ENCODE measurements at regions not wholly inside any gene's neighbourhood (a gene's known extent, or its start where the extent isn't known, plus 50 kb on each side); places are given as distances from the start of the nearest gene placed in this dataset.

DNA sequence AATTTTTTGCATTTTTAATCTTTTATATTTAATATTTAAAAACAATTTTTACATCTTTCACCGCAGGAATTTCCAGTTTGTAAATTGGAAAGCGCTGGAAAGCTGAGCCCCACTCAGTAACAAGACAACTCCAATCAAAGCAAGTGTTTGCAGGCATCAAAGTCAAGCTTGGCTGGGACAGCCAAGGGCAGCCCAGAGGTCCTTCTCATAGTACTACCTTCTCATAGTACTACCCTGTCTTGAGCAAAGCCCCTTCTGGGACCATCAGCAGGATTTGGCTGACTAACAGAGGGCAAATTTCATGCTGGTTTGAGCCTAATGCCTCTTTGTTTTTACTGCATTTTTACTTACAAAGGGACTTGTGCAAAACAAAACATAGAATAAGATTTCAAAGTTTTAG lies 228.3 kb downstream of the SIM1 start:
- SMC1A ChIA-PET (ENCODE audit: uncharacterized antibody, unreplicated experiment): no interaction called here

More for the DNA sequence above, 228.3 kb downstream of the SIM1 start:
- TF ChIP-seq, protein P1, sequence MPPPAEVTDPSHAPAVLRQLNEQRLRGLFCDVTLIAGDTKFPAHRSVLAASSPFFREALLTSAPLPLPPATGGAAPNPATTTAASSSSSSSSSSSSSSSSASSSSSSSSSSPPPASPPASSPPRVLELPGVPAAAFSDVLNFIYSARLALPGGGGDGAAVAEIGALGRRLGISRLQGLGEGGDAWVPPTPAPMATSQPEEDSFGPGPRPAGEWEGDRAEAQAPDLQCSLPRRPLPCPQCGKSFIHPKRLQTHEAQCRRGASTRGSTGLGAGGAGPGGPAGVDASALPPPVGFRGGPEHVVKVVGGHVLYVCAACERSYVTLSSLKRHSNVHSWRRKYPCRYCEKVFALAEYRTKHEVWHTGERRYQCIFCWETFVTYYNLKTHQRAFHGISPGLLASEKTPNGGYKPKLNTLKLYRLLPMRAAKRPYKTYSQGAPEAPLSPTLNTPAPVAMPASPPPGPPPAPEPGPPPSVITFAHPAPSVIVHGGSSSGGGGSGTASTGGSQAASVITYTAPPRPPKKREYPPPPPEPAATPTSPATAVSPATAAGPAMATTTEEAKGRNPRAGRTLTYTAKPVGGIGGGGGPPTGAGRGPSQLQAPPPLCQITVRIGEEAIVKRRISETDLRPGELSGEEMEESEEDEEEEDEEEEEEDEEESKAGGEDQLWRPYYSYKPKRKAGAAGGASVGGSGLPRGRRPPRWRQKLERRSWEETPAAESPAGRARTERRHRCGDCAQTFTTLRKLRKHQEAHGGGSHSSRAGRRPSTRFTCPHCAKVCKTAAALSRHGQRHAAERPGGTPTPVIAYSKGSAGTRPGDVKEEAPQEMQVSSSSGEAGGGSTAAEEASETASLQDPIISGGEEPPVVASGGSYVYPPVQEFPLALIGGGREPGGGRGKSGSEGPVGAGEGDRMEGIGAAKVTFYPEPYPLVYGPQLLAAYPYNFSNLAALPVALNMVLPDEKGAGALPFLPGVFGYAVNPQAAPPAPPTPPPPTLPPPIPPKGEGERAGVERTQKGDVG (CRISPR knock-in tag; IDR thresholded peaks at IDR 0.05): no peak
- TF ChIP-seq, protein P2, sequence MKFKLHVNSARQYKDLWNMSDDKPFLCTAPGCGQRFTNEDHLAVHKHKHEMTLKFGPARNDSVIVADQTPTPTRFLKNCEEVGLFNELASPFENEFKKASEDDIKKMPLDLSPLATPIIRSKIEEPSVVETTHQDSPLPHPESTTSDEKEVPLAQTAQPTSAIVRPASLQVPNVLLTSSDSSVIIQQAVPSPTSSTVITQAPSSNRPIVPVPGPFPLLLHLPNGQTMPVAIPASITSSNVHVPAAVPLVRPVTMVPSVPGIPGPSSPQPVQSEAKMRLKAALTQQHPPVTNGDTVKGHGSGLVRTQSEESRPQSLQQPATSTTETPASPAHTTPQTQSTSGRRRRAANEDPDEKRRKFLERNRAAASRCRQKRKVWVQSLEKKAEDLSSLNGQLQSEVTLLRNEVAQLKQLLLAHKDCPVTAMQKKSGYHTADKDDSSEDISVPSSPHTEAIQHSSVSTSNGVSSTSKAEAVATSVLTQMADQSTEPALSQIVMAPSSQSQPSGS (IDR thresholded peaks at IDR 0.05; ENCODE audit: low read length): no peak
- no peak for TF ChIP-seq EED (IDR thresholded peaks at IDR 0.05; ENCODE audit: low read depth)
- TF ChIP-seq MEF2A (IDR thresholded peaks at IDR 0.05; ENCODE audit: insufficient read depth, low read depth, low read length): no peak
- no peak for TF ChIP-seq HCFC1 (IDR thresholded peaks at IDR 0.05; ENCODE audit: low read length)
- TF ChIP-seq EZH2 (IDR thresholded peaks at IDR 0.05; ENCODE audit: borderline replicate concordance, control insufficient read depth, low read depth, low read length): no peak
- no peak for TF ChIP-seq IKZF1 (conservative IDR thresholded peaks at IDR 0.05)
- no peak for TF ChIP-seq SMARCA5 (IDR thresholded peaks at IDR 0.05)
- no peak for TF ChIP-seq PML (IDR thresholded peaks at IDR 0.05; ENCODE audit: low read length)
- no peak for TF ChIP-seq ZNF274 (IDR thresholded peaks at IDR 0.05; ENCODE audit: insufficient read depth, insufficient read length)
- no peak for TF ChIP-seq HDAC2 (IDR thresholded peaks at IDR 0.05)
- no peak for TF ChIP-seq MXI1 (IDR thresholded peaks at IDR 0.05; ENCODE audit: low read depth, low read length)
- no peak for TF ChIP-seq KLF5 (IDR thresholded peaks at IDR 0.05; ENCODE audit: partially characterized antibody)
- TF ChIP-seq MEF2B (IDR thresholded peaks at IDR 0.05; ENCODE audit: partially characterized antibody, poor library complexity, severe bottlenecking): no peak
- no peak for TF ChIP-seq YY1 (IDR thresholded peaks at IDR 0.05; ENCODE audit: low read depth, low read length)
- no peak for TF ChIP-seq RAD21 (IDR thresholded peaks at IDR 0.05; ENCODE audit: insufficient read depth, low read depth, low read length)
- no peak for TF ChIP-seq NFIC (IDR thresholded peaks at IDR 0.05; ENCODE audit: low read depth, low read length)
- TF ChIP-seq BHLHE40 (IDR thresholded peaks at IDR 0.05; ENCODE audit: borderline replicate concordance in 1 of 2, low read depth in 2 of 2, low read length in 1 of 2): no peak
- TF ChIP-seq SREBF2 (IDR thresholded peaks at IDR 0.05; ENCODE audit: low read length): no peak
- intact Hi-C loops (cut with micrococcal nuclease; ENCODE audit: unreplicated experiment): no loop called here
- Histone ChIP-seq H3K36me3 (ENCODE audit: control insufficient read depth in 2 of 2, insufficient read depth in 2 of 2, low read length in 1 of 2) (no peaks in the 10 kb centered on the region), H3K4me3 (no peak overlapping the region), H4K20me1 (ENCODE audit: control insufficient read depth, insufficient read depth) (no peaks in the 10 kb centered on the region), H3K4me1 (ENCODE audit: control insufficient read depth, insufficient read depth, low read length) (no peaks in the 10 kb centered on the region), H3K79me2 (ENCODE audit: control insufficient read depth, insufficient read depth, low read length) (no peaks in the 10 kb centered on the region), H3K4me2 (ENCODE audit: control insufficient read depth, insufficient read depth) (no peak overlapping the region), H3K9ac (ENCODE audit: control insufficient read depth, insufficient read depth, low read length) (no peak overlapping the region), H2AFZ (ENCODE audit: control insufficient read depth, low read depth, low read length) (no peak overlapping the region), H3K27ac (ENCODE audit: control insufficient read depth, insufficient read depth) (no peak overlapping the region), H3K9me3 (replicated peaks; ENCODE audit: control insufficient read depth, insufficient read depth, low read length) (no peaks in the 10 kb centered on the region), H3K27me3 (replicated peaks in 1 of 2; ENCODE audit: control insufficient read depth in 2 of 2, insufficient read depth in 2 of 2, low read length in 1 of 2) (no peaks in the 10 kb centered on the region; a peak in 1 of 4 replicates)
- POLR2A ChIA-PET: no interaction called here
- BruUV-seq (replicated peaks): no TSS peak
- in situ Hi-C loops (cut with MboI): no loop called here
- CTCF ChIA-PET: no interaction called here
- FAIRE-seq (no peak), ATAC-seq (no peak), DNase-seq (ENCODE audit: low read depth, low spot score) (no peak)
- WGBS (ENCODE audit: insufficient coverage, insufficient replicate concordance, low lambda C conversion rate, missing lambda C conversion rate): 23% methylated on average over 2 of the region's 2 CpGs
- RAD21 ChIA-PET (ENCODE audit: unreplicated experiment): no interaction called here

Measured in GM12878 (cell line).